Breast epithelium (tissue), 4 donors: ENCODE measurements at regions not wholly inside any gene's neighbourhood (a gene's known extent, or its start where the extent isn't known, plus 50 kb on each side); places are given as distances from the start of the nearest gene placed in this dataset.

Experiments used
- DNase-seq, 2 donors: peaks; one replicate each; pipeline ENCODE4 v3.0.0-alpha.2; 2019; ENCODE audit warnings: low spot score in 2 of 2
- H3K27ac ChIP-seq, 2 donors: fragments of 200-600 bp; sonication (generic) in 1 of 2; one replicate each; pipeline ENCODE4 v1.5.1; 2016 to 2019; ENCODE audit warnings: mild to moderate bottlenecking in 1 of 2
- H3K27me3 ChIP-seq, 2 donors: fragments of 200-600 bp; sonication (generic) in 1 of 2; one replicate each; pipeline versions ENCODE4 v1.5.1 to v1.6.0; 2017 to 2019; ENCODE audit warnings: control low read depth in 1 of 2, mild to moderate bottlenecking in 1 of 2
- H3K36me3 ChIP-seq: fragments of 200-600 bp; one replicate; pipeline ENCODE4 v1.5.1; 2019
- H3K4me1 ChIP-seq, 2 donors: fragments of 200-600 bp; sonication (generic); one replicate each; pipeline ENCODE4 v1.5.1; 2016 to 2019; ENCODE audit warnings: control low read depth in 1 of 2
- H3K4me3 ChIP-seq, 3 donors: fragments of 200-600 bp; sonication (generic); 1 replicate in 2 of 3; 2 replicates in 1 of 3; pipeline ENCODE4 v1.5.1; 2016 to 2019; ENCODE audit warnings: mild to moderate bottlenecking in 3 of 3, moderate library complexity in 2 of 3
- H3K9me3 ChIP-seq, 2 donors: fragments of 200-600 bp; sonication (generic) in 1 of 2; one replicate each; pipeline ENCODE4 v1.5.1; 2016 to 2019; ENCODE audit warnings: control low read depth in 1 of 2
- CTCF ChIP-seq, 3 donors: fragments of 450-650 bp; IDR thresholded peaks; one replicate each; pipeline ENCODE4 v1.5.1; 2016 to 2017; ENCODE audit warnings: antibody characterized with exemption in 3 of 3, mild to moderate bottlenecking in 3 of 3, moderate library complexity in 3 of 3
- POLR2A ChIP-seq: fragments of 450-650 bp; IDR thresholded peaks from one replicate; pipeline ENCODE4 v1.6.1; 2016; ENCODE audit warnings: antibody characterized with exemption, mild to moderate bottlenecking, moderate library complexity
- POLR2AphosphoS5 ChIP-seq, 3 donors: sonication (generic); formaldehyde crosslinking; IDR thresholded peaks; one replicate each; pipeline ENCODE4 v1.6.1; 2017; ENCODE audit warnings: antibody characterized with exemption in 3 of 3
- intact Hi-C: fragments of 100-400 bp; cut with DNase I; formaldehyde crosslinking; loops from one replicate; pipeline ENCODE4 v1.15.1; 2023; ENCODE audit warnings: low total_unique reads

- Histone ChIP-seq H3K9me3 (no peaks in the 10 kb centered on the region), H3K27me3 (no peaks in the 10 kb centered on the region), H3K4me1 (no peaks in the 10 kb centered on the region), H3K4me3 (no peak overlapping the region), H3K36me3 (no peaks in the 10 kb centered on the region), H3K27ac (no peak overlapping the region)
- no peak for TF ChIP-seq POLR2AphosphoS5 (IDR thresholded peaks at IDR 0.05)
- TF ChIP-seq CTCF (IDR thresholded peaks at IDR 0.05) = no peak
- no peak for TF ChIP-seq POLR2A
- no peak for DNase-seq
- intact Hi-C loops = no loop called here
These were observed 212.2 kb upstream of the GPRIN3 start for GRCh38 chr4:89519771-89520320.

- no peaks in the 10 kb centered on the region for H3K36me3 ChIP-seq
- no peak for DNase-seq
- H3K27ac ChIP-seq = no peak overlapping the region
- no peak for TF ChIP-seq CTCF (IDR thresholded peaks at IDR 0.05)
- no peaks in the 10 kb centered on the region for H3K27me3 ChIP-seq
- H3K4me3 ChIP-seq = no peak overlapping the region
- intact Hi-C loops = no loop called here
- no peaks in the 10 kb centered on the region for H3K9me3 ChIP-seq
- H3K4me1 ChIP-seq = no peaks in the 10 kb centered on the region
These were observed 210.7 kb upstream of the GPRIN3 start for GRCh38 chr4:89518259-89518658.

GRCh38 chr4:89514811-89515210, 207.2 kb upstream of the GPRIN3 start:
- H3K4me3 ChIP-seq = no peak overlapping the region
- H3K9me3 ChIP-seq = no peaks in the 10 kb centered on the region
- intact Hi-C loops = no loop called here
- no peaks in the 10 kb centered on the region for H3K36me3 ChIP-seq
- H3K4me1 ChIP-seq = no peaks in the 10 kb centered on the region
- DNase-seq = no peak
- no peak overlapping the region for H3K27ac ChIP-seq
- H3K27me3 ChIP-seq = no peaks in the 10 kb centered on the region
- no peak for TF ChIP-seq POLR2A
- TF ChIP-seq POLR2AphosphoS5 (IDR thresholded peaks at IDR 0.05) = no peak
- TF ChIP-seq CTCF (IDR thresholded peaks at IDR 0.05) = no peak

DNA sequence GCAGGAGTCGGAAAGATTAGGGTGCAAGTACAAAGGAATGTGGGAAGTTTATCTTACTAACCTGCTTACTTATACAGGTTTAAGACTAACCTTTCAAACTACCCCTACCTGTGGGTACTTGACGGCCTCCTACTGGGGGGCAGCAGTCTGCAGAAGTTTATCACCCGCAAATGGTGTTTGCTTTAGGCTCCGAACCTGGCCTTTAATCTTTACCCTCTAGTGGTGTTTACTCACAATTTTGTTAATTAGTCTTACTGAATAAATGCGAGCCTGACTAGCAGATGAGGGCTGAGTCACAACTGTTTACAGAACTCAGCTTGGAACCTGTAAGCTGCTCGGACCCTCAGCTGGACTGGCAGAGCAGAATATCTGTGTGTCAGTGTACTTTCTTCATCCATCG, 204.2 kb upstream of the GPRIN3 start:
- H3K9me3 ChIP-seq = no peaks in the 10 kb centered on the region
- TF ChIP-seq POLR2A (no peak), CTCF (IDR thresholded peaks at IDR 0.05) (no peak), POLR2AphosphoS5 (IDR thresholded peaks at IDR 0.05) (no peak)
- no peaks in the 10 kb centered on the region for H3K36me3 ChIP-seq
- DNase-seq = no peak
- no peak overlapping the region for H3K4me3 ChIP-seq
- intact Hi-C loops = no loop called here
- no peaks in the 10 kb centered on the region for H3K4me1 ChIP-seq
- no peaks in the 10 kb centered on the region for H3K27me3 ChIP-seq
- no peak overlapping the region for H3K27ac ChIP-seq

GRCh38 chr4:89509708-89510281, 202.2 kb upstream of the GPRIN3 start:
- no peak for DNase-seq
- intact Hi-C loops = no loop called here
- TF ChIP-seq POLR2AphosphoS5 (IDR thresholded peaks at IDR 0.05) (no peak), CTCF (IDR thresholded peaks at IDR 0.05) (no peak), POLR2A (no peak)
- H3K4me3 ChIP-seq = no peak overlapping the region
- peak overlapping the region in 1 of 2 donors; percentile 25 for H3K27ac ChIP-seq
- H3K4me1 ChIP-seq = no peaks in the 10 kb centered on the region
- no peaks in the 10 kb centered on the region for H3K9me3 ChIP-seq
- no peaks in the 10 kb centered on the region for H3K27me3 ChIP-seq
- H3K36me3 ChIP-seq = no peaks in the 10 kb centered on the region
